ENCODE measurements at regions not wholly inside any gene's neighbourhood (a gene's known extent, or its start where the extent isn't known, plus 50 kb on each side); places are given as distances from the start of the nearest gene placed in this dataset.

- TF ChIP-seq CTCF (IDR thresholded peaks at IDR 0.05 in 4 of 5, conservative IDR thresholded peaks at IDR 0.05 in 1 of 5) = no peak
- no peak for TF ChIP-seq POLR2A (IDR thresholded peaks at IDR 0.05)
Measured at GRCh38 chr15:29432191-29433049, 162.8 kb upstream of the NSMCE3 start.
